HG03175 (cell line): ENCODE measurements at regions not wholly inside any gene's neighbourhood (a gene's known extent, or its start where the extent isn't known, plus 50 kb on each side); places are given as distances from the start of the nearest gene placed in this dataset.

Experiments
- ATAC-seq: cut with Tn5 transposase; IDR thresholded peaks from one replicate; pipeline ENCODE4 v1.9.1; 2021; ENCODE audit warnings: mild to moderate bottlenecking, moderate library complexity; ENCODE audit not compliant: unreplicated experiment

- no peak for ATAC-seq
Measured at GRCh38 chr2:146677280-146677679, 1167.5 kb upstream of the ACVR2A start.

- no peak for ATAC-seq
Measured at GRCh38 chr2:146669735-146670134, 1175.1 kb upstream of the ACVR2A start.

- no peak for ATAC-seq
Measured at GRCh38 chr2:146666340-146666739, 1178.5 kb upstream of the ACVR2A start.

GRCh38 chr2:146665800-146666199 is 1179.0 kb upstream of the ACVR2A start:
- no peak for ATAC-seq

DNA sequence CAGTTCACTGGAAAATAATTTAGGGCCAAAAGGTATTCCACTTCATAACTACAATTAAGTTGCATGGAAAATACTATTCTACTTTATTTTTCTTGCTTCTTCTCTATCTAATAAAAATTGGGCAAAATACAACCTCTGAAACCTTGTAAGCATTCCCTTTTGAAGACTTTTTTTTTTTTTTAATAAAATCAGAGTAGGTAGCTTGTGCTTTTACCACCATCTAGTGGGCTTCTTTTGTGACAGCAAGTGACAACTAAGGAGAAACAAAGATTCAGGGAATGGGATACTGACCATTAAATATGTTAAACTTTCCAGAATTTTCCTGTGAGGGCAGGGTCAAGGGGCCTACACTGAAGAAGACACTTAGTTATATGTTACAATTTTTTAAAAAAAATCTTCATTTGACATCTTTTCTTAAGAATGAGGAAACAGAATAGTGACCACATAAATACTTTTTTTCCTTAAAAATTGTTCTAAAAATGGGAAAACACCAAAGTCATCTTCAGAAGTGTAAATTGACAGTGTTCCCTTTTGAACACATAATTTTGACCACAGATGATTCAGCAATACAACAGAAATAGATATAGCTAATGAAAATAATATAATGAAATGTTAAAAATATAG is 1183.2 kb upstream of the ACVR2A start:
- no peak for ATAC-seq

- no peak for ATAC-seq
Measured at GRCh38 chr2:146659976-146660375, 1184.9 kb upstream of the ACVR2A start.

DNA sequence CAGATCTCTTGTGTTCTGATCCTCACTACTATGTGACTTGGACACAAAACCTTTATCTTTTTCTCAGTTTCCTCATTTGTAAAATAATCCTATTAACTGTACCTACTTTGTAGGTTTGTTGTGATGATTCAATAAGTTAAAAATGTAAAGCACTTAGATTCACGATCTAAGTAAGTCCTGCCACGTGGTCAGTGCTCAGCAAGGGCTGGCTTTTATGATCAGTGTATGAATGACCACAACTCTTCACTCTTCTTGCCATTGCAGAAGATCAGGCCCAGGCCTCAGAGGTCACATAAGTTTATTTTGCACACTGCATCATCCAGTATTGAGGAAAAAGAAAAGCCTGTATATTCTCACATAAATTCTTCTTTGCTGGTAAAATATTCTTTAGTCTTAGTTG is 1192.5 kb upstream of the ACVR2A start:
- no peak for ATAC-seq

DNA sequence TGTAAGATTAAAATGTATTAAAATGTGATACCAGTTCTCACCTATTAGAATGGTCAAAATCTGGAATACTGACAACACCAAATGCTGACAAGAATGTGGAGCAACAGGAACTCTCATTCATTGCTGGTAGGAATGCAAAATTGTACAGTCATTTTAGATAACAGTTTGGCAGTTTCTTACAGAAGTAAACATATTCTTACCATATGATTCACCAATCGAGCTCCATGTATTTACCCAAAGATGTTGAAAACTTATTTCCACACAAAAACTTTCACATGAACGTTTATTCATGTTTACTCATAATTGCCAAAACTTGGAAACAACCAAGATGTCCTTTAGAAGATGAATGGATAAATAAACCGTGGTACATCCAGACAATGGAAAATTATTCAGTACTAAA is 1193.5 kb upstream of the ACVR2A start:
- no peak for ATAC-seq

GRCh38 chr2:146642066-146642465 is 1202.8 kb upstream of the ACVR2A start:
- ATAC-seq = no peak

GRCh38 chr2:146634230-146635097 is 1210.4 kb upstream of the ACVR2A start:
- ATAC-seq = no peak

GRCh38 chr2:146633159-146633558 is 1211.7 kb upstream of the ACVR2A start:
- no peak for ATAC-seq

DNA sequence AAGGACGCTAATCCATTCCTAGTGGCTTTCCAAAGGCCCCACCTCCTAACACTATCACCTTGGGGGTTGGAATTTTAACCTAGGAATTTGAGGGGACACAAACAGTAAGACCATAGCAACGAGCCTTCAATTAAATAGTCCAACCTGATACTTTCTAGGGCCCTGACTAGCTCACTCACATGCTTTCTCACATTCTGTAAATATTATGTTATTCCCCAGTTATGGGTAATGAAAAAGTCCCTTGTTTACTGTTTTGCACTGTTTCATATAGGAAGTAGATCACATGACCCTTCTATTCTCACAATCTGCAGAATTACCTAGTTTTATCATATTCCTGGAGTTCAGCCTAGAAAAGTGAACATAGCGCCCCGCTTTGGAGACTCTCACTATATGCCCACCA is 1212.1 kb upstream of the ACVR2A start:
- no peak for ATAC-seq

- ATAC-seq = no peak
Measured at GRCh38 chr2:146624430-146625160, 1220.2 kb upstream of the ACVR2A start.

DNA sequence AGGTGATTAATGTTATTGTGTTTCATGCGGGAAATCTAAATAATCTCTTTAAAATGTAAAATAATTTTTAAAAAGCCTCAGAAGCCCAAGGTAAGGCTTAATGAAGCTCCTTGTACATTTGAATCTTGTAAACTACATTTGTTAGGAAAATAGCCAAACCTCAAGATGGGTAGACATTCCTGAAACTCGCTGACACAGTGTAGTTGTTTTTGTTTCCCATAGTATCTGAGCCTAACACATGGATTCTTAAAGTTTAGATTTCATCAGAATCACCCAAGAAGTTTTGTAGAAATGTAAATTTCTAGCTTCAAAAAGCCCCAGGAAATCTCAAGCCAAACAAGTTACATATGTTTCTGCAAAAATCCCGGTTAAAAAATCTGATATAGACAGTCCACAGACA is 1221.1 kb upstream of the ACVR2A start:
- no peak for ATAC-seq

- no peak for ATAC-seq
Measured at GRCh38 chr2:146621656-146622055, 1223.2 kb upstream of the ACVR2A start.

DNA sequence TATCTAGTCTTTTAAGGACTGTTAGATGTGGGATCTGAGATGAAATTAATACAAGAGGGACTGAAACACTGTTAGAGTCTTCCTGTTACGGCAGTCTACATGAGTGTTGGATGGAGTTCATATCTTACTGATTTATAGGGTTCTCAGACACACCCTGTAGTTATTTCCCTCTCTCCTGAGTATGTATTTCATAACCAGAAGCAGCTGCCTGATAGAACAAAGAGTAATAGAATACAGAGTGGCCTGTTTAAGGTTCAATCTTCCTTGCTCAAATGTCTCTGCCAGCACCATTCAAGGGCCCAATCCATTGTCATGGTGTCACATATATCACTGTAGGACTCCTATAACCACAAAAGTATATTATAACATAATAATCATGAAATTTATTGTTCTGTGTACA is 1229.1 kb upstream of the ACVR2A start:
- ATAC-seq = no peak

- no peak for ATAC-seq
Measured at GRCh38 chr2:146608490-146608889, 1236.3 kb upstream of the ACVR2A start.

GRCh38 chr2:146604521-146604920 is 1240.3 kb upstream of the ACVR2A start:
- no peak for ATAC-seq

- ATAC-seq = no peak
Measured at GRCh38 chr2:146602856-146603255, 1242.0 kb upstream of the ACVR2A start.

GRCh38 chr2:146602383-146602782 is 1242.4 kb upstream of the ACVR2A start:
- ATAC-seq = no peak

DNA sequence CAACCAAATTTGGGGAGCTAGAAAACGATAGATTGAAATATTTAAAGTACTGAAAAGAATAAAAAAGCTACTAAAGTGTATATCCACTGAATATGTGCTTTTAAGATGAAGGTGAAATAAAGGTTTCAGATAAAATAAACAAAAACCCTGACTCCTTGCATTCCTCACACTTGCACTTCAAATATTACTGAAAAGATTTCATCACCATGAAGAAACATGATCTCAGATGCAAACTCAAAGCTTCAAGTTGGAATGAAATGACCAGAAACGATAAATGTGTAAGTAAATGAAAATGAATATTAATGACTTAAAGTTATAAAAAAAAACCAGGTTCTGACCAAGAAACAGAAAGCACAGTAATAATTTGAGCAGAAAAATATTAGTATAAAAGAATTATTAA is 1246.0 kb upstream of the ACVR2A start:
- ATAC-seq = no peak

DNA sequence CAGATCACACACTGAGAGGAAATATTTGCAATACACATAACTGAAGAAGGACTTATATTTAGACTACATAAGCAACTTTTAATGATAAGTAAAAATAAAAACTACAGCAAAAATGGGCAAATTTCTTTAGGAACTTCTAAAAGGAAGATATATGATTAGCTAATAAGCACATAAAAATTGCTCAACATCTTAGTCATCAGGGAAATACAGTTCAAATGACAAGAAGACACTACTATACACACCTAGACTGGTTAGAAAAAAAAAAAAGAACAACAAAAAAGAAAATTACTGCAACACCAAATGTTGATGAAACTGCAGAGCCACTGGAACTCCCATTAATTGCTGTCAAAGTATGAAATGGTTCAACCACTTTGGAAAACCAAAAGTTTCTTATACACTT is 1247.5 kb upstream of the ACVR2A start:
- no peak for ATAC-seq
